ENCODE measurements at regions not wholly inside any gene's neighbourhood (a gene's known extent, or its start where the extent isn't known, plus 50 kb on each side); places are given as distances from the start of the nearest gene placed in this dataset.

- Histone ChIP-seq H3K56ac (replicated peaks; ENCODE audit: insufficient read length, low read depth, low read length) (no peak overlapping the region), H3K23ac (ENCODE audit: insufficient read length) (no peak overlapping the region), H4K20me1 (replicated peaks in 1 of 2; ENCODE audit: control insufficient read depth in 1 of 2, insufficient read depth in 2 of 2, low read length in 2 of 2) (no peaks in the 10 kb centered on the region), H3K14ac (ENCODE audit: insufficient read length) (no peak overlapping the region), H2BK120ac (replicated peaks; ENCODE audit: low read depth, low read length) (no peak overlapping the region), H3K27me3 (replicated peaks in 1 of 4; ENCODE audit: control insufficient read depth in 3 of 4, extremely low read depth in 1 of 4, insufficient read depth in 3 of 4, low read length in 3 of 4) (no peaks in the 10 kb centered on the region), H3K4me3 (ENCODE audit: extremely low read depth in 1 of 4, insufficient read depth in 2 of 4, low read depth in 3 of 4, low read length in 4 of 4) (no peak overlapping the region), H3K4me1 (replicated peaks in 1 of 4; ENCODE audit: control insufficient read depth in 3 of 4, insufficient read depth in 4 of 4, low read length in 3 of 4) (no peaks in the 10 kb centered on the region; a peak in 1 of 7 replicates), H3K18ac (ENCODE audit: extremely low read depth, low read length) (no peak overlapping the region), H3K23me2 (ENCODE audit: low read depth, low read length) (no peaks in the 10 kb centered on the region), H4K91ac (replicated peaks; ENCODE audit: insufficient read length, low read length) (no peak overlapping the region), H3K27ac (ENCODE audit: low read depth, low read length) (no peak overlapping the region), H3K79me2 (ENCODE audit: control insufficient read depth in 1 of 2, insufficient read depth in 2 of 2, low read length in 2 of 2) (no peaks in the 10 kb centered on the region), H2BK15ac (ENCODE audit: low read length) (no peak overlapping the region), H2AFZ (ENCODE audit: low read length) (no peak overlapping the region), H3K9me3 (ENCODE audit: insufficient read depth in 2 of 2, low read depth in 1 of 2, low read length in 1 of 2) (peaks cover under 1 to 3% of the 10 kb centered on the region in 2 experiments; a peak in 2 of 4 replicates), H3K36me3 (ENCODE audit: control insufficient read depth in 2 of 4, insufficient read depth in 4 of 4, low read length in 3 of 4) (no peaks in the 10 kb centered on the region), H4K8ac (ENCODE audit: extremely low read depth, insufficient read depth, low read length) (no peak overlapping the region), H3K79me1 (ENCODE audit: low read depth, low read length) (no peaks in the 10 kb centered on the region), H3K4me2 (ENCODE audit: insufficient read depth in 1 of 2, low read depth in 2 of 2, low read length in 2 of 2) (no peak overlapping the region), H2BK5ac (ENCODE audit: low read depth, low read length) (no peak overlapping the region), H2BK20ac (ENCODE audit: low read length) (no peak overlapping the region), H2AK5ac (ENCODE audit: low read depth, low read length) (no peak overlapping the region), H2BK12ac (ENCODE audit: low read depth, low read length) (no peak overlapping the region), H3K4ac (replicated peaks; ENCODE audit: insufficient read length, low read depth, low read length) (no peak overlapping the region), H4K5ac (ENCODE audit: insufficient read length, low read depth, low read length) (no peak overlapping the region), H3K9ac (replicated peaks in 1 of 4; ENCODE audit: extremely low read depth in 1 of 4, low read depth in 3 of 4, low read length in 3 of 4) (no peak overlapping the region)
- ChIA-PET POLR2A (ENCODE audit: partially characterized antibody) (interaction anchor here (0.7 to 1.5 kb wide), 2 partner anchors 24 to 58 kb away, joined by 3 to 4 read pairs; no protein-coding TSS in a partner anchor), CTCF (ENCODE audit: partially characterized antibody) (interaction anchor here (1.8 kb wide), 1 partner anchor 293 kb away, joined by 7 read pairs; no protein-coding TSS in a partner anchor)
- FAIRE-seq (no peak), DNase-seq (ENCODE audit: low read depth in 1 of 2, low spot score in 2 of 2) (no peak)
- 93% methylated on average over 4 of the region's 4 CpGs; no CpG with 5 or more reads in 1 of the 2 experiments for WGBS, 2 experiments (ENCODE audit: extremely low coverage in 1 of 2, insufficient coverage in 1 of 2, insufficient read length in 1 of 2, insufficient replicate concordance in 2 of 2, low coverage in 1 of 2, low lambda C conversion rate in 2 of 2, missing lambda C conversion rate in 1 of 2)
- TF ChIP-seq CHD1 (IDR thresholded peaks at IDR 0.05; ENCODE audit: low read depth, low read length) = no peak
- no peak for TF ChIP-seq SP1 (IDR thresholded peaks at IDR 0.05; ENCODE audit: low read depth, low read length)
- no peak for TF ChIP-seq JUND (IDR thresholded peaks at IDR 0.05; ENCODE audit: low read length)
- no peak for TF ChIP-seq CEBPB (IDR thresholded peaks at IDR 0.05; ENCODE audit: low read depth, low read length)
- no peak for TF ChIP-seq TEAD4 (IDR thresholded peaks at IDR 0.05; ENCODE audit: low read depth, low read length)
- no peak for TF ChIP-seq ZNF274 (IDR thresholded peaks at IDR 0.05; ENCODE audit: borderline replicate concordance, extremely low read depth, low read length)
- TF ChIP-seq TBP (IDR thresholded peaks at IDR 0.05; ENCODE audit: low read depth, low read length) = no peak
- TF ChIP-seq BRCA1 (IDR thresholded peaks at IDR 0.05; ENCODE audit: low read depth, low read length) = no peak
- TF ChIP-seq ASH2L (IDR thresholded peaks at IDR 0.05; ENCODE audit: low read length) = no peak
Observed at GRCh38 chr2:3130444-3130843, 247.2 kb downstream of the EIPR1 start.

Data from H1 (cell line).